Neural cell (in vitro differentiated cells): ENCODE measurements at regions not wholly inside any gene's neighbourhood (a gene's known extent, or its start where the extent isn't known, plus 50 kb on each side); places are given as distances from the start of the nearest gene placed in this dataset.

Experiments used
- H2AFZ ChIP-seq: fragments of 200-600, 300-800 bp; sonication (generic), shearing (Covaris generic); 2 replicates; pipeline ENCODE4 v1.6.0; 2014; ENCODE audit warnings: low read depth, mild to moderate bottlenecking, antibody characterized with exemption, low read length, moderate library complexity
- H3F3A ChIP-seq: fragments of 200-600 bp; shearing (Covaris generic); 2 replicates; pipeline ENCODE4 v1.6.1; 2016; ENCODE audit warnings: mild to moderate bottlenecking, moderate library complexity, mixed read lengths, antibody characterized with exemption, low read length; ENCODE audit not compliant: insufficient read depth, poor library complexity, severe bottlenecking
- H3K27ac ChIP-seq: fragments of 200-600, 300-800 bp; sonication (generic), shearing (Covaris generic); 2 replicates; pipeline ENCODE4 v1.5.1; 2014; ENCODE audit warnings: mild to moderate bottlenecking, low read length, moderate library complexity
- H3K27me3 ChIP-seq: fragments of 300-800, 200-600 bp; sonication (generic), shearing (Covaris generic); 2 replicates; pipeline ENCODE4 v1.6.0; 2014; ENCODE audit warnings: mild to moderate bottlenecking, low read depth, low read length, moderate library complexity; ENCODE audit not compliant: insufficient read depth
- H3K36me3 ChIP-seq: fragments of 300-800, 200-600 bp; sonication (generic), shearing (Covaris generic); 2 replicates; pipeline ENCODE4 v1.5.1; 2014; ENCODE audit warnings: mild to moderate bottlenecking, antibody characterized with exemption, low read length, moderate library complexity; ENCODE audit not compliant: insufficient read depth
- H3K4me2 ChIP-seq: fragments of 300-800, 200-600 bp; sonication (generic), shearing (Covaris generic); 2 replicates; pipeline ENCODE4 v1.6.0; 2014; ENCODE audit warnings: mild to moderate bottlenecking, low read length
- H3K4me3 ChIP-seq: fragments of 300-800, 200-600 bp; sonication (generic), shearing (Covaris generic); 2 replicates; pipeline ENCODE4 v1.5.1; 2014; ENCODE audit warnings: mild to moderate bottlenecking, low read length, moderate library complexity
- H3K79me2 ChIP-seq: fragments of 200-600 bp; shearing (Covaris generic); replicated peaks from 2 replicates; pipeline ENCODE4 v1.6.0; 2014; ENCODE audit warnings: mild to moderate bottlenecking, low read length, moderate library complexity; ENCODE audit not compliant: insufficient read depth
- H3K9ac ChIP-seq: fragments of 300-800, 200-600 bp; sonication (generic), shearing (Covaris generic); 2 replicates; pipeline ENCODE4 v1.6.1; 2016; ENCODE audit warnings: mild to moderate bottlenecking, low read length, mixed read lengths
- H3K9me2 ChIP-seq: fragments of 200-600 bp; shearing (Covaris generic); 2 replicates; pipeline ENCODE4 v1.6.1; 2016; ENCODE audit warnings: mild to moderate bottlenecking, low read length, mixed read lengths; ENCODE audit not compliant: insufficient read depth
- H3K9me3 ChIP-seq: fragments of 200-600, 300-800 bp; sonication (generic), shearing (Covaris generic); 2 replicates; pipeline ENCODE4 v1.6.1; 2016; ENCODE audit warnings: mild to moderate bottlenecking, mixed run types, low read length, moderate library complexity, mixed read lengths
- H4K20me1 ChIP-seq: fragments of 200-600 bp; shearing (Covaris generic); 2 replicates; pipeline ENCODE4 v1.6.1; 2016; ENCODE audit warnings: mild to moderate bottlenecking, mixed run types; ENCODE audit not compliant: insufficient read depth
- CTCF ChIP-seq: fragments of 450-650 bp; IDR thresholded peaks from 2 replicates; pipeline ENCODE4 v1.5.1; 2014; ENCODE audit warnings: antibody characterized with exemption, mild to moderate bottlenecking, moderate library complexity; ENCODE audit not compliant: poor library complexity, severe bottlenecking
- EP300 ChIP-seq: fragments of 450-650 bp; conservative IDR thresholded peaks from 2 replicates; pipeline ENCODE4 v1.6.1; 2014; ENCODE audit warnings: antibody characterized with exemption, mild to moderate bottlenecking, moderate library complexity; ENCODE audit not compliant: poor library complexity, severe bottlenecking
- EZH2 ChIP-seq: fragments of 200-600, 300-800 bp; shearing (Covaris generic), sonication (generic); IDR thresholded peaks from 2 replicates; pipeline ENCODE4 v1.6.1; 2014; ENCODE audit warnings: antibody characterized with exemption, low read length, borderline replicate concordance, mild to moderate bottlenecking; ENCODE audit not compliant: insufficient read depth, poor library complexity, severe bottlenecking
- MXI1 ChIP-seq: fragments of 450-650 bp; conservative IDR thresholded peaks from 2 replicates; pipeline ENCODE4 v1.6.1; 2014; ENCODE audit warnings: antibody characterized with exemption, mild to moderate bottlenecking; ENCODE audit not compliant: poor library complexity, severe bottlenecking
- POLR2AphosphoS5 ChIP-seq: IDR thresholded peaks from 2 replicates; pipeline ENCODE4 v1.6.1; 2012
- RAD21 ChIP-seq: fragments of 450-650 bp; conservative IDR thresholded peaks from 2 replicates; pipeline ENCODE4 v1.6.1; 2014; ENCODE audit warnings: antibody characterized with exemption, mild to moderate bottlenecking, moderate library complexity
- REST ChIP-seq: IDR thresholded peaks from 2 replicates; pipeline ENCODE4 v1.6.1; 2012; ENCODE audit warnings: borderline replicate concordance
- SMC3 ChIP-seq: fragments of 450-650 bp; conservative IDR thresholded peaks from 2 replicates; pipeline ENCODE4 v1.6.1; 2014; ENCODE audit warnings: antibody characterized with exemption, mild to moderate bottlenecking, moderate library complexity; ENCODE audit not compliant: poor library complexity
- TAF1 ChIP-seq: IDR thresholded peaks from 2 replicates; pipeline ENCODE4 v1.6.1; 2012; ENCODE audit warnings: low read depth

GRCh38 chr18:1413323-1413675 is 508.6 kb downstream of the ADCYAP1 start:
- Histone ChIP-seq H3K27me3 (no peaks in the 10 kb centered on the region), H4K20me1 (no peaks in the 10 kb centered on the region), H3K27ac (no peak overlapping the region), H3F3A (no peaks in the 10 kb centered on the region), H3K36me3 (no peaks in the 10 kb centered on the region), H3K79me2 (no peaks in the 10 kb centered on the region), H2AFZ (no peak overlapping the region), H3K4me2 (no peak overlapping the region), H3K9ac (no peak overlapping the region), H3K9me2 (no peaks in the 10 kb centered on the region), H3K4me3 (no peak overlapping the region), H3K9me3 (no peaks in the 10 kb centered on the region)
- TF ChIP-seq SMC3 (no peak), POLR2AphosphoS5 (no peak), EP300 (no peak), CTCF (no peak), RAD21 (no peak), MXI1 (no peak), TAF1 (no peak), REST (no peak), EZH2 (no peak)

GRCh38 chr18:1416074-1416473 is 511.4 kb downstream of the ADCYAP1 start:
- Histone ChIP-seq H3K9me3 (no peaks in the 10 kb centered on the region), H3K4me3 (no peak overlapping the region), H2AFZ (no peak overlapping the region), H3K9me2 (no peaks in the 10 kb centered on the region), H3K4me2 (no peak overlapping the region), H3K27me3 (no peaks in the 10 kb centered on the region), H3K36me3 (no peaks in the 10 kb centered on the region), H3K79me2 (no peaks in the 10 kb centered on the region), H3K27ac (no peak overlapping the region), H3K9ac (no peak overlapping the region), H3F3A (no peaks in the 10 kb centered on the region), H4K20me1 (no peaks in the 10 kb centered on the region)
- no peak for TF ChIP-seq REST
- TF ChIP-seq SMC3 = no peak
- no peak for TF ChIP-seq POLR2AphosphoS5
- TF ChIP-seq MXI1 = no peak
- TF ChIP-seq EZH2 = no peak
- TF ChIP-seq TAF1 = no peak
- TF ChIP-seq RAD21 = no peak
- TF ChIP-seq EP300 = no peak
